HCT116 (cell line): ENCODE measurements at regions not wholly inside any gene's neighbourhood (a gene's known extent, or its start where the extent isn't known, plus 50 kb on each side); places are given as distances from the start of the nearest gene placed in this dataset.

Source experiments
- ATAC-seq: fragments of 200-7000 bp; cut with Tn5 transposase; 2 replicates; pipeline ENCODE4 v1.9.1; 2020; ENCODE audit warnings: mild to moderate bottlenecking, moderate library complexity
- BruUV-seq: library from RNA; stranded (reverse); fragments of 400-500 nt; replicated peaks from 2 replicates; lab custom pipeline; 2021; lab: Mats Ljungman, UMichigan
- CTCF ChIA-PET: fragments of 300-600 bp; sonication (Branson Sonifier 250); formaldehyde crosslinking; loops from one replicate; lab custom pipeline; 2021; ENCODE audit warnings: antibody characterized with exemption; lab: Charles Lee
- POLR2A ChIA-PET: fragments of 300-600, 350-600 bp; sonication (Branson Sonifier 250); formaldehyde crosslinking; loops from one replicate; lab custom pipeline; 2021; ENCODE audit warnings: antibody characterized with exemption; lab: Charles Lee
- RAD21 ChIA-PET, 2 experiments: fragments of 300-600 bp; sonication (Branson Sonifier 250); formaldehyde crosslinking; loops; one replicate each; lab custom pipeline; 2023; ENCODE audit warnings: low total read pairs in 2 of 2; ENCODE audit not compliant: uncharacterized antibody in 2 of 2, unreplicated experiment in 2 of 2, low non-redundant PET in 1 of 2; lab: Charles Lee
- DNase-seq: peaks from one replicate; pipeline ENCODE4 v3.0.0-alpha.2; 2010; ENCODE audit warnings: low read depth, low spot score
- H2AFZ ChIP-seq: fragments of 200-600 bp; shearing (Covaris generic), sonication (generic); 2 replicates; pipeline ENCODE4 v1.6.1; 2017; ENCODE audit warnings: low read depth, mixed run types, mixed read lengths, antibody characterized with exemption, low read length; ENCODE audit not compliant: poor library complexity, severe bottlenecking
- H3K27ac ChIP-seq: 2 replicates; pipeline ENCODE4 v1.5.1; 2012; ENCODE audit warnings: low read depth, low read length
- H3K27me3 ChIP-seq: fragments of 200-600 bp; sonication (generic); 2 replicates; pipeline ENCODE4 v1.6.1; 2016; ENCODE audit warnings: mixed run types, low read length, mixed read lengths; ENCODE audit not compliant: insufficient read depth
- H3K36me3 ChIP-seq, 2 experiments: fragments of 200-500 bp in 1 of 2; fragments of 200-600 bp in 1 of 2; sonication (Bioruptor generic) in 1 of 2; sonication (generic) in 1 of 2; 2 replicates each; pipeline versions ENCODE4 v1.5.1 to v1.6.1; 2014 to 2016; ENCODE audit warnings: low read length in 2 of 2, inconsistent platforms in 1 of 2, mixed read lengths in 1 of 2, mixed run types in 1 of 2; ENCODE audit not compliant: insufficient read depth in 2 of 2, control insufficient read depth in 1 of 2
- H3K4me1 ChIP-seq, 2 experiments: fragments of 200-600 bp in 1 of 2; sonication (generic) in 1 of 2; 2 replicates each; pipeline versions ENCODE4 v1.5.1 to v1.6.1; 2012 to 2017; ENCODE audit warnings: low read length in 2 of 2, inconsistent platforms in 1 of 2, mild to moderate bottlenecking in 1 of 2, mixed read lengths in 1 of 2, mixed run types in 1 of 2, moderate library complexity in 1 of 2; ENCODE audit not compliant: insufficient read depth in 2 of 2, control insufficient read depth in 1 of 2
- H3K4me2 ChIP-seq: fragments of 200-600 bp; sonication (generic); 2 replicates; pipeline ENCODE4 v1.6.1; 2017; ENCODE audit warnings: mixed run types, low read length, mixed read lengths
- H3K4me3 ChIP-seq, 2 experiments: fragments of 200-600 bp in 1 of 2; sonication (generic) in 1 of 2; replicated peaks in 1 of 2; 2 replicates each; pipeline ENCODE4 v1.5.1; 2011 to 2016; ENCODE audit warnings: low read length in 2 of 2, control low read depth in 1 of 2, low read depth in 1 of 2, mild to moderate bottlenecking in 1 of 2, mixed read lengths in 1 of 2, mixed run types in 1 of 2
- H3K79me2 ChIP-seq: fragments of 200-600 bp; sonication (generic); 2 replicates; pipeline ENCODE4 v1.6.1; 2017; ENCODE audit warnings: mild to moderate bottlenecking, mixed run types, low read length, moderate library complexity, mixed read lengths; ENCODE audit not compliant: insufficient read depth
- H3K9ac ChIP-seq: fragments of 200-600 bp; sonication (generic); 2 replicates; pipeline ENCODE4 v1.6.1; 2016; ENCODE audit warnings: low read length, mixed read lengths
- H3K9me2 ChIP-seq: fragments of 200-600 bp; sonication (generic), shearing (Covaris generic); 2 replicates; pipeline ENCODE4 v1.6.1; 2017; ENCODE audit warnings: mixed run types, mild to moderate bottlenecking, moderate library complexity; ENCODE audit not compliant: insufficient read depth
- H3K9me3 ChIP-seq, 2 experiments: fragments of 200-500 bp in 1 of 2; fragments of 200-600 bp in 1 of 2; sonication (Bioruptor generic) in 1 of 2; sonication (generic) in 1 of 2; 2 replicates each; pipeline ENCODE4 v1.6.1; 2014 to 2017; ENCODE audit warnings: low read length in 2 of 2, mixed read lengths in 2 of 2, inconsistent platforms in 1 of 2, low read depth in 1 of 2, mild to moderate bottlenecking in 1 of 2, mixed run types in 1 of 2, moderate library complexity in 1 of 2; ENCODE audit not compliant: control insufficient read depth in 1 of 2, insufficient read depth in 1 of 2
- H4K20me1 ChIP-seq: fragments of 200-600 bp; sonication (generic), shearing (Covaris generic); 2 replicates; pipeline ENCODE4 v1.6.1; 2017; ENCODE audit warnings: mixed run types, mild to moderate bottlenecking, moderate library complexity; ENCODE audit not compliant: insufficient read depth
- CBX3 ChIP-seq: IDR thresholded peaks from 2 replicates; pipeline ENCODE4 v1.6.1; 2012; ENCODE audit warnings: low read depth
- CEBPB ChIP-seq: IDR thresholded peaks from 2 replicates; pipeline ENCODE4 v1.6.1; 2012; ENCODE audit warnings: low read depth
- ELF1 ChIP-seq: IDR thresholded peaks from 2 replicates; pipeline ENCODE4 v1.6.1; 2012; ENCODE audit warnings: low read depth, borderline replicate concordance
- EZH2phosphoT487 ChIP-seq: fragments of 200-600 bp; IDR thresholded peaks from 2 replicates; pipeline ENCODE4 v1.6.1; 2018; ENCODE audit warnings: antibody characterized with exemption, borderline replicate concordance
- FOSL1 ChIP-seq: IDR thresholded peaks from 2 replicates; pipeline ENCODE4 v1.6.1; 2012; ENCODE audit warnings: low read depth
- JUND ChIP-seq: IDR thresholded peaks from 2 replicates; pipeline ENCODE4 v1.6.1; 2012
- MAX ChIP-seq: IDR thresholded peaks from 2 replicates; pipeline ENCODE4 v1.6.1; 2012
- POLR2A ChIP-seq: IDR thresholded peaks from 2 replicates; pipeline ENCODE4 v1.7.0; 2011; ENCODE audit warnings: borderline replicate concordance; ENCODE audit not compliant: insufficient read depth, insufficient read length; ENCODE audit errors: extremely low read depth
- POLR2AphosphoS5 ChIP-seq: IDR thresholded peaks from 2 replicates; pipeline ENCODE4 v1.6.1; 2011; ENCODE audit warnings: mild to moderate bottlenecking, low read depth, low read length, moderate library complexity
- RAD21 ChIP-seq: IDR thresholded peaks from 2 replicates; pipeline ENCODE4 v1.6.1; 2012; ENCODE audit warnings: low read depth, mild to moderate bottlenecking
- SIN3A ChIP-seq: IDR thresholded peaks from 2 replicates; pipeline ENCODE4 v1.6.1; 2012; ENCODE audit warnings: low read depth
- SP1 ChIP-seq: IDR thresholded peaks from 2 replicates; pipeline ENCODE4 v1.6.1; 2012; ENCODE audit warnings: low read depth
- SRF ChIP-seq: IDR thresholded peaks from 2 replicates; pipeline ENCODE4 v1.6.1; 2012; ENCODE audit warnings: low read depth
- YY1 ChIP-seq: IDR thresholded peaks from 2 replicates; pipeline ENCODE4 v1.6.1; 2011; ENCODE audit warnings: low read length, low read depth, moderate library complexity, mild to moderate bottlenecking; ENCODE audit not compliant: insufficient replicate concordance; ENCODE audit errors: extremely low read depth
- ZNF274 ChIP-seq: fragments of 200-500 bp; sonication (Bioruptor generic); IDR thresholded peaks from 2 replicates; pipeline ENCODE4 v1.6.1; 2014; ENCODE audit warnings: mild to moderate bottlenecking, low read depth, low read length, inconsistent platforms
- intact Hi-C: fragments of 100-400 bp; cut with micrococcal nuclease; formaldehyde crosslinking; loops from 2 replicates; pipeline ENCODE4 v1.10.0; 2022

DNA sequence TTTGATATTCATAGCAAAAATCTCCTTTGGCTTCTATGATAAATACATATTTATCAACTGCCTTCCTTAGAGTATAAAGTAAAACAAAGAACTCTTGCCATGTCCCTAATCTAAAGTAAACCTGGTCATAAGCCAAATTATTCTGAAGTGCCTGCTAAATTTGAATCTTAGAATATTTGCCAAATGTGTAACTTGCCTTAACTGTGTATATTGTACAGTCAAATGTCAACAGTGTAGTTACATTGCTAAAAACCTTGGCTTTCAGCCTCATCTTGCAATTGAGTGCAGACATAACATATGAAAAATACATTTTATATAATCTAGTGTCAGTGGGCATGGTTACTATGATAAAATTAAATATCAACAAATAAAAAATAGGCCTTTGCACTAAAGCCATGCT, 583.4 kb upstream of the ADAMTS5 start (continued):
- TF ChIP-seq SRF (no peak), POLR2AphosphoS5 (no peak), POLR2A (no peak), SP1 (no peak), EZH2phosphoT487 (no peak), CEBPB (no peak)
- TF ChIP-seq, all 23 proteins: peak for 0

- no TSS peak for BruUV-seq
- H3K9me2 ChIP-seq, result no peaks in the 10 kb centered on the region
- no peak overlapping the region for H3K9ac ChIP-seq
- H3K4me1 ChIP-seq, result no peaks in the 10 kb centered on the region
- POLR2A ChIA-PET, result no interaction called here
- no peak overlapping the region for H2AFZ ChIP-seq
- intact Hi-C loops, result no loop called here
- TF ChIP-seq YY1 (no peak), MAX (no peak), EZH2phosphoT487 (no peak), RAD21 (no peak), POLR2AphosphoS5 (no peak), JUND (no peak), SRF (no peak), CBX3 (no peak), FOSL1 (no peak), ZNF274 (no peak), ELF1 (no peak), POLR2A (no peak), SIN3A (no peak)
- no peaks in the 10 kb centered on the region for H4K20me1 ChIP-seq
- H3K27ac ChIP-seq, result no peak overlapping the region
- H3K9me3 ChIP-seq, result peaks cover 10 to 29% of the 10 kb centered on the region in 2 experiments; a peak in 3 of 4 replicates
- no peaks in the 10 kb centered on the region for H3K36me3 ChIP-seq
- no peak for DNase-seq
- H3K27me3 ChIP-seq, result no peaks in the 10 kb centered on the region
- RAD21 ChIA-PET, result no interaction called here
- H3K4me3 ChIP-seq, result no peak overlapping the region
- ATAC-seq, result no peak
- H3K79me2 ChIP-seq, result no peaks in the 10 kb centered on the region
- H3K4me2 ChIP-seq, result no peak overlapping the region
- CTCF ChIA-PET, result no interaction called here
Observed at GRCh38 chr21:27548486-27548885, 581.6 kb upstream of the ADAMTS5 start.
